ENCODE measurements at regions not wholly inside any gene's neighbourhood (a gene's known extent, or its start where the extent isn't known, plus 50 kb on each side); places are given as distances from the start of the nearest gene placed in this dataset.

DNA sequence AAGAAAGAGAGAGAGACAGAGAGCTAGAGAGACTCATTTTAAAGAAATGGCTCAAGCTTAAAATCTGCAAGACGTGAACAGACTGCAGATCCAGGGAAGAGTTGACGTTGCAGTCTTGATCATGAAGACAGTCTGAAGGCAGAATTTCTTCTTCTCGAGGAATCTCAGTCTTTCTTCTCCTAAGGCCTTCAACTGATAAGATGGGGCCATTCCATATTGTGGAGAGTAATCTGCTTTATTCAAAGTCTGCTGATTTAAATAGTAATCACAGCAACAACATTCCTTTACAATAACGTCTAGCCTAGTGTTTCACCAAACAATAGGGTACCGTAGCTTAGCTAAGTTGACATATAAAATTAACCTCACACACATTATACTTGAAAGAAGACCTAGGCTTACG is 208.4 kb upstream of the ADAMTS3 start:
- TF ChIP-seq, protein P1, sequence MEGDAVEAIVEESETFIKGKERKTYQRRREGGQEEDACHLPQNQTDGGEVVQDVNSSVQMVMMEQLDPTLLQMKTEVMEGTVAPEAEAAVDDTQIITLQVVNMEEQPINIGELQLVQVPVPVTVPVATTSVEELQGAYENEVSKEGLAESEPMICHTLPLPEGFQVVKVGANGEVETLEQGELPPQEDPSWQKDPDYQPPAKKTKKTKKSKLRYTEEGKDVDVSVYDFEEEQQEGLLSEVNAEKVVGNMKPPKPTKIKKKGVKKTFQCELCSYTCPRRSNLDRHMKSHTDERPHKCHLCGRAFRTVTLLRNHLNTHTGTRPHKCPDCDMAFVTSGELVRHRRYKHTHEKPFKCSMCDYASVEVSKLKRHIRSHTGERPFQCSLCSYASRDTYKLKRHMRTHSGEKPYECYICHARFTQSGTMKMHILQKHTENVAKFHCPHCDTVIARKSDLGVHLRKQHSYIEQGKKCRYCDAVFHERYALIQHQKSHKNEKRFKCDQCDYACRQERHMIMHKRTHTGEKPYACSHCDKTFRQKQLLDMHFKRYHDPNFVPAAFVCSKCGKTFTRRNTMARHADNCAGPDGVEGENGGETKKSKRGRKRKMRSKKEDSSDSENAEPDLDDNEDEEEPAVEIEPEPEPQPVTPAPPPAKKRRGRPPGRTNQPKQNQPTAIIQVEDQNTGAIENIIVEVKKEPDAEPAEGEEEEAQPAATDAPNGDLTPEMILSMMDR (conservative IDR thresholded peaks at IDR 0.05 in 1 of 2, IDR thresholded peaks at IDR 0.05 in 1 of 2; ENCODE audit: low read depth in 1 of 2, low read length in 2 of 2): no peak
- TF ChIP-seq EZH2 (IDR thresholded peaks at IDR 0.05; ENCODE audit: low read length, missing control alignments): no peak
